SK-N-SH (cell line): ENCODE measurements at regions not wholly inside any gene's neighbourhood (a gene's known extent, or its start where the extent isn't known, plus 50 kb on each side); places are given as distances from the start of the nearest gene placed in this dataset.

ENCODE experiments used
- CTCF ChIA-PET: fragments of 300-600, 350-600 bp; formaldehyde crosslinking; extraction: SDS; loops from one replicate; lab custom pipeline; 2021; lab: Yijun Ruan, JAX
- POLR2A ChIA-PET: fragments of 350-600 bp; sonication (Branson Sonifier 250); formaldehyde crosslinking; extraction: SDS; loops from one replicate; lab custom pipeline; 2020; ENCODE audit warnings: antibody characterized with exemption, inconsistent platforms; lab: Yijun Ruan, JAX
- DNase-seq: peaks from one replicate; pipeline ENCODE4 v3.0.0; 2012
- H2AFZ ChIP-seq: fragments of 200-600 bp; sonication (generic); 2 replicates; pipeline ENCODE4 v1.8.1; 2016; ENCODE audit warnings: antibody characterized with exemption, mild to moderate bottlenecking, low read depth
- H3F3A ChIP-seq: fragments of 200-600 bp; sonication (generic); replicated peaks from 2 replicates; pipeline ENCODE3; 2016; ENCODE audit warnings: antibody characterized with exemption, mild to moderate bottlenecking; ENCODE audit not compliant: insufficient read depth
- H3K27ac ChIP-seq, 2 experiments: fragments of 200-500 bp in 1 of 2; fragments of 200-600 bp in 1 of 2; sonication (Bioruptor generic) in 1 of 2; sonication (generic), shearing (Covaris generic) in 1 of 2; 2 replicates each; pipeline versions ENCODE4 v1.5.1 to v1.6.1; 2014 to 2016; ENCODE audit warnings: low read depth in 2 of 2, inconsistent platforms in 1 of 2, low read length in 1 of 2, mild to moderate bottlenecking in 1 of 2, mixed read lengths in 1 of 2
- H3K27me3 ChIP-seq: fragments of 200-600 bp; sonication (generic), shearing (Covaris generic); 2 replicates; pipeline ENCODE4 v1.6.1; 2016; ENCODE audit warnings: mixed run types; ENCODE audit not compliant: insufficient read depth
- H3K36me3 ChIP-seq, 2 experiments: fragments of 200-500 bp in 1 of 2; fragments of 200-600 bp in 1 of 2; sonication (Bioruptor generic) in 1 of 2; sonication (generic) in 1 of 2; replicated peaks in 1 of 2; 2 replicates each; pipeline versions ENCODE3 to v1.5.1; 2014 to 2016; ENCODE audit warnings: low read length in 1 of 2, mild to moderate bottlenecking in 1 of 2; ENCODE audit not compliant: insufficient read depth in 2 of 2, control insufficient read depth in 1 of 2
- H3K4me1 ChIP-seq, 2 experiments: fragments of 200-500 bp in 1 of 2; fragments of 200-600 bp in 1 of 2; sonication (Bioruptor generic) in 1 of 2; sonication (generic), shearing (Covaris generic) in 1 of 2; 2 replicates each; pipeline versions ENCODE4 v1.5.1 to v1.6.1; 2014 to 2016; ENCODE audit warnings: low read depth in 1 of 2, low read length in 1 of 2, mixed run types in 1 of 2; ENCODE audit not compliant: insufficient read depth in 2 of 2, control insufficient read depth in 1 of 2
- H3K4me2 ChIP-seq: fragments of 200-600 bp; sonication (generic), shearing (Covaris generic); 2 replicates; pipeline ENCODE4 v1.6.1; 2017; ENCODE audit warnings: mixed run types
- H3K4me3 ChIP-seq, 2 experiments: fragments of 200-500 bp in 1 of 2; fragments of 200-600 bp in 1 of 2; sonication (Bioruptor generic) in 1 of 2; sonication (generic), shearing (Covaris generic) in 1 of 2; 2 replicates each; pipeline versions ENCODE4 v1.5.1 to v1.8.1; 2014 to 2016; ENCODE audit warnings: low read depth in 2 of 2, inconsistent platforms in 1 of 2, low read length in 1 of 2, mild to moderate bottlenecking in 1 of 2, mixed read lengths in 1 of 2, moderate library complexity in 1 of 2
- H3K79me2 ChIP-seq: fragments of 200-600 bp; sonication (generic); 2 replicates; pipeline ENCODE4 v1.8.1; 2017; ENCODE audit warnings: mild to moderate bottlenecking; ENCODE audit not compliant: insufficient read depth
- H3K9ac ChIP-seq: fragments of 200-600 bp; sonication (generic); 2 replicates; pipeline ENCODE4 v1.6.1; 2017; ENCODE audit warnings: mixed run types
- H3K9me2 ChIP-seq: fragments of 200-600 bp; sonication (generic); 2 replicates; pipeline ENCODE4 v1.6.1; 2017; ENCODE audit warnings: mixed run types
- H3K9me3 ChIP-seq: fragments of 200-600 bp; sonication (generic); 2 replicates; pipeline ENCODE4 v1.6.1; 2017; ENCODE audit warnings: mixed run types, mild to moderate bottlenecking, moderate library complexity
- H4K20me1 ChIP-seq: fragments of 200-600 bp; sonication (generic); 2 replicates; pipeline ENCODE4 v1.6.1; 2017; ENCODE audit warnings: mild to moderate bottlenecking, mixed run types; ENCODE audit not compliant: insufficient read depth
- CHD2 ChIP-seq: fragments of 150-350 bp; IDR thresholded peaks from 2 replicates; pipeline ENCODE4 v1.6.1; 2018; ENCODE audit warnings: low read length; ENCODE audit not compliant: partially characterized antibody
- GATA2 ChIP-seq: sonication (generic); formaldehyde crosslinking; IDR thresholded peaks from 2 replicates; pipeline ENCODE4 v1.5.0; 2020; ENCODE audit warnings: mild to moderate bottlenecking, missing genetic modification reagents
- JUND ChIP-seq: IDR thresholded peaks from 2 replicates; pipeline ENCODE4 v1.4.0; 2012
- MEF2A ChIP-seq: IDR thresholded peaks from 2 replicates; pipeline ENCODE4 v1.4.0; 2012; ENCODE audit warnings: low read depth, borderline replicate concordance
- NFIC ChIP-seq: IDR thresholded peaks from 2 replicates; pipeline ENCODE4 v1.4.0; 2012; ENCODE audit warnings: borderline replicate concordance
- RFX5 ChIP-seq: IDR thresholded peaks from 2 replicates; pipeline ENCODE4 v1.6.1; 2012; ENCODE audit warnings: mild to moderate bottlenecking, improper control_type of control experiment, low read length
- SMC3 ChIP-seq: IDR thresholded peaks from 2 replicates; pipeline ENCODE4 v1.6.1; 2012; ENCODE audit warnings: low read depth, low read length, improper control_type of control experiment
- TCF12 ChIP-seq: IDR thresholded peaks from 2 replicates; pipeline ENCODE4 v1.4.0; 2012
- YY1 ChIP-seq: IDR thresholded peaks from 2 replicates; pipeline ENCODE4 v1.4.0; 2012; ENCODE audit warnings: low read depth, mild to moderate bottlenecking
- ZBTB33 ChIP-seq: IDR thresholded peaks from 2 replicates; pipeline ENCODE4 v1.4.0; 2012; ENCODE audit warnings: low read depth, borderline replicate concordance
- WGBS: methylation state at CpG from one replicate; pipeline ENCODE4 v1.1.6; 2017; ENCODE audit warnings: low lambda C conversion rate; 5-methylcytosine and 5-hydroxymethylcytosine counted together
- TF ChIP-seq, protein P1 (sequence below): IDR thresholded peaks from 2 replicates; pipeline ENCODE4; 2012
- TF ChIP-seq, protein P2 (sequence below): IDR thresholded peaks from 2 replicates; pipeline ENCODE4 v1.6.1; 2012; ENCODE audit warnings: mild to moderate bottlenecking, low read depth, low read length, moderate library complexity
- TF ChIP-seq, protein P3 (sequence below): IDR thresholded peaks from 2 replicates; pipeline ENCODE4 v1.4.0; 2012; ENCODE audit warnings: low read depth

DNA sequence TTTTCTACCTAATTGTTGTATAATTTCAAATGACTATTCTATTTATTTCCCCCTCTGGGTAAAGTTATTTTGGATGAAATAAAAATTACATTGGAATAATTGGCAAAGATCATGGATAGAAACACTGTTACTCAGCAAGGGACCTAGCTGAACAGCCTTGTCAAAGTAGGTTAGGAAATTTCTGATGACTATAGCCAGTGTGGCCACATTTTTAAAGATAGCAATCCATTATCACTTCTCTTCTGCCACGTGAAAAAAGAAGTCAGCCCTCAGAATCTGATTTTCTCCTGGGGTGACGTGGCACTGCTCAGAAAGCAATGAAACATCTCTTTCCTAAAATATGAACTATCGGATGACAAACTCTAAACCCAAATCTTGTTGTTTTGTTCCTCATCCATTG is 784.2 kb upstream of the RIOK2 start:
- Histone ChIP-seq H4K20me1 (no peaks in the 10 kb centered on the region), H3K79me2 (no peaks in the 10 kb centered on the region), H2AFZ (no peak overlapping the region), H3K9me2 (no peaks in the 10 kb centered on the region), H3K27ac (no peak overlapping the region), H3K36me3 (no peaks in the 10 kb centered on the region), H3K4me2 (no peak overlapping the region), H3K9me3 (no peaks in the 10 kb centered on the region), H3K4me1 (no peaks in the 10 kb centered on the region), H3K4me3 (no peak overlapping the region), H3K27me3 (no peaks in the 10 kb centered on the region), H3K9ac (no peak overlapping the region), H3F3A (no peaks in the 10 kb centered on the region)
- DNase-seq = peak; percentile 5
- CTCF ChIA-PET = no interaction called here
- POLR2A ChIA-PET = no interaction called here
- 58% methylated on average over 3 of the region's 3 CpGs for WGBS
- TF ChIP-seq ZBTB33 (no peak), NFIC (no peak), GATA2 (CRISPR knock-in tag) (peak; percentile 59; the same call in 1 of the 2 replicates), SMC3 (no peak), TCF12 (peak; percentile 49)
- TF ChIP-seq, protein P1, sequence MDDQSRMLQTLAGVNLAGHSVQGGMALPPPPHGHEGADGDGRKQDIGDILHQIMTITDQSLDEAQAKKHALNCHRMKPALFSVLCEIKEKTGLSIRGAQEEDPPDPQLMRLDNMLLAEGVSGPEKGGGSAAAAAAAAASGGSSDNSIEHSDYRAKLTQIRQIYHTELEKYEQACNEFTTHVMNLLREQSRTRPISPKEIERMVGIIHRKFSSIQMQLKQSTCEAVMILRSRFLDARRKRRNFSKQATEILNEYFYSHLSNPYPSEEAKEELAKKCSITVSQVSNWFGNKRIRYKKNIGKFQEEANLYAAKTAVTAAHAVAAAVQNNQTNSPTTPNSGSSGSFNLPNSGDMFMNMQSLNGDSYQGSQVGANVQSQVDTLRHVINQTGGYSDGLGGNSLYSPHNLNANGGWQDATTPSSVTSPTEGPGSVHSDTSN = peak; percentile 54; the same call in 1 of the 2 replicates
- TF ChIP-seq, protein P2, sequence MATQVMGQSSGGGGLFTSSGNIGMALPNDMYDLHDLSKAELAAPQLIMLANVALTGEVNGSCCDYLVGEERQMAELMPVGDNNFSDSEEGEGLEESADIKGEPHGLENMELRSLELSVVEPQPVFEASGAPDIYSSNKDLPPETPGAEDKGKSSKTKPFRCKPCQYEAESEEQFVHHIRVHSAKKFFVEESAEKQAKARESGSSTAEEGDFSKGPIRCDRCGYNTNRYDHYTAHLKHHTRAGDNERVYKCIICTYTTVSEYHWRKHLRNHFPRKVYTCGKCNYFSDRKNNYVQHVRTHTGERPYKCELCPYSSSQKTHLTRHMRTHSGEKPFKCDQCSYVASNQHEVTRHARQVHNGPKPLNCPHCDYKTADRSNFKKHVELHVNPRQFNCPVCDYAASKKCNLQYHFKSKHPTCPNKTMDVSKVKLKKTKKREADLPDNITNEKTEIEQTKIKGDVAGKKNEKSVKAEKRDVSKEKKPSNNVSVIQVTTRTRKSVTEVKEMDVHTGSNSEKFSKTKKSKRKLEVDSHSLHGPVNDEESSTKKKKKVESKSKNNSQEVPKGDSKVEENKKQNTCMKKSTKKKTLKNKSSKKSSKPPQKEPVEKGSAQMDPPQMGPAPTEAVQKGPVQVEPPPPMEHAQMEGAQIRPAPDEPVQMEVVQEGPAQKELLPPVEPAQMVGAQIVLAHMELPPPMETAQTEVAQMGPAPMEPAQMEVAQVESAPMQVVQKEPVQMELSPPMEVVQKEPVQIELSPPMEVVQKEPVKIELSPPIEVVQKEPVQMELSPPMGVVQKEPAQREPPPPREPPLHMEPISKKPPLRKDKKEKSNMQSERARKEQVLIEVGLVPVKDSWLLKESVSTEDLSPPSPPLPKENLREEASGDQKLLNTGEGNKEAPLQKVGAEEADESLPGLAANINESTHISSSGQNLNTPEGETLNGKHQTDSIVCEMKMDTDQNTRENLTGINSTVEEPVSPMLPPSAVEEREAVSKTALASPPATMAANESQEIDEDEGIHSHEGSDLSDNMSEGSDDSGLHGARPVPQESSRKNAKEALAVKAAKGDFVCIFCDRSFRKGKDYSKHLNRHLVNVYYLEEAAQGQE = no peak
- TF ChIP-seq, protein P3, sequence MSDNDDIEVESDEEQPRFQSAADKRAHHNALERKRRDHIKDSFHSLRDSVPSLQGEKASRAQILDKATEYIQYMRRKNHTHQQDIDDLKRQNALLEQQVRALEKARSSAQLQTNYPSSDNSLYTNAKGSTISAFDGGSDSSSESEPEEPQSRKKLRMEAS = no peak

- CTCF ChIA-PET = no interaction called here
Measured at GRCh38 chr5:97968346-97968745, 785.3 kb upstream of the RIOK2 start.

More at GRCh38 chr5:97968346-97968745, 785.3 kb upstream of the RIOK2 start:
- no peak overlapping the region for H3K9ac ChIP-seq
- H2AFZ ChIP-seq = no peak overlapping the region
- 80% methylated on average over 2 of the region's 2 CpGs for WGBS
- no peaks in the 10 kb centered on the region for H3K9me3 ChIP-seq
- DNase-seq = no peak
- POLR2A ChIA-PET = no interaction called here
- no peaks in the 10 kb centered on the region for H3F3A ChIP-seq
- TF ChIP-seq GATA2 (CRISPR knock-in tag) (no peak), CHD2 (no peak), MEF2A (no peak), JUND (no peak), YY1 (no peak), RFX5 (no peak)
- no peaks in the 10 kb centered on the region for H3K36me3 ChIP-seq
- no peak overlapping the region for H3K4me3 ChIP-seq
- no peak overlapping the region for H3K27ac ChIP-seq
- H3K4me2 ChIP-seq = no peak overlapping the region
- H3K4me1 ChIP-seq = no peaks in the 10 kb centered on the region
- H3K9me2 ChIP-seq = no peaks in the 10 kb centered on the region
- no peaks in the 10 kb centered on the region for H3K27me3 ChIP-seq
- H4K20me1 ChIP-seq = no peaks in the 10 kb centered on the region
- H3K79me2 ChIP-seq = no peaks in the 10 kb centered on the region
